HepG2 (cell line): ENCODE measurements at regions not wholly inside any gene's neighbourhood (a gene's known extent, or its start where the extent isn't known, plus 50 kb on each side); places are given as distances from the start of the nearest gene placed in this dataset.

Experiments
- ATAC-seq: fragments of 200-7000 bp; cut with Tn5 transposase; 3 replicates; pipeline ENCODE4 v1.9.1; 2020; ENCODE audit warnings: mild to moderate bottlenecking, moderate library complexity
- BruUV-seq: library from RNA; stranded (reverse); fragments of 400-500 nt; replicated peaks from 2 replicates; lab custom pipeline; 2021; lab: Mats Ljungman, UMichigan
- CTCF ChIA-PET: fragments of 300-600 bp; formaldehyde crosslinking; extraction: SDS; loops from one replicate; lab custom pipeline; 2021; ENCODE audit warnings: low total read pairs, inconsistent platforms, low intra/inter-chr PET ratio; lab: Yijun Ruan, JAX
- POLR2A ChIA-PET: fragments of 350-600 bp; sonication (Branson Sonifier 250); formaldehyde crosslinking; loops from one replicate; lab custom pipeline; 2020; ENCODE audit warnings: antibody characterized with exemption, inconsistent platforms; lab: Yijun Ruan, JAX
- DNase-seq: peaks from one replicate; pipeline ENCODE4 v3.0.0-alpha.2; 2015; ENCODE audit warnings: low spot score
- FAIRE-seq: peaks from 3 replicates; lab custom pipeline; 2011; peaks lifted over from hg19 to GRCh38; lab: Jason Lieb, UNC
- H2AFZ ChIP-seq: one replicate; pipeline ENCODE4 v1.6.1; 2011; ENCODE audit warnings: low read length, inconsistent platforms
- H3K27ac ChIP-seq: fragments of 300-600 bp; 3 replicates; pipeline ENCODE4 v1.8.0; 2011; ENCODE audit warnings: mixed run types, mild to moderate bottlenecking, mixed read lengths, low read length, inconsistent platforms; ENCODE audit not compliant: insufficient read depth; ENCODE audit errors: extremely low read length
- H3K27me3 ChIP-seq, 2 experiments: fragments of 200-600 bp in 1 of 2; 2 replicates in 1 of 2; 3 replicates in 1 of 2; pipeline versions ENCODE4 v1.6.0 to v1.8.0; 2011; ENCODE audit warnings: low read length in 2 of 2, mild to moderate bottlenecking in 2 of 2, moderate library complexity in 2 of 2, inconsistent platforms in 1 of 2; ENCODE audit not compliant: insufficient read depth in 2 of 2, control insufficient read depth in 1 of 2
- H3K36me3 ChIP-seq, 2 experiments: fragments of 200-600 bp in 1 of 2; replicated peaks in 1 of 2; 2 replicates in 1 of 2; 3 replicates in 1 of 2; pipeline versions ENCODE4 v1.5.1 to v1.8.0; 2011; ENCODE audit warnings: low read length in 2 of 2, inconsistent platforms in 1 of 2; ENCODE audit not compliant: insufficient read depth in 2 of 2, control insufficient read depth in 1 of 2
- H3K4me1 ChIP-seq: 2 replicates; pipeline ENCODE4 v1.5.1; 2012; ENCODE audit warnings: low read length, inconsistent platforms; ENCODE audit not compliant: insufficient read depth
- H3K4me2 ChIP-seq: 2 replicates; pipeline ENCODE4 v1.6.0; 2011; ENCODE audit warnings: low read depth, low read length, inconsistent platforms
- H3K4me3 ChIP-seq, 3 experiments: fragments of 200-600 bp in 1 of 3; sonication (generic), shearing (Covaris generic) in 1 of 3; replicated peaks in 1 of 3; 2 replicates each; pipeline ENCODE4 v1.5.1; 2011 to 2016; ENCODE audit warnings: low read length in 3 of 3, inconsistent platforms in 2 of 3, low read depth in 2 of 3, mild to moderate bottlenecking in 2 of 3, control low read depth in 1 of 3, mixed read lengths in 1 of 3; ENCODE audit not compliant: insufficient read depth in 1 of 3
- H3K79me2 ChIP-seq: one replicate; pipeline ENCODE4 v1.6.1; 2011; ENCODE audit warnings: low read length, inconsistent platforms; ENCODE audit not compliant: insufficient read depth
- H3K9ac ChIP-seq: 2 replicates; pipeline ENCODE4 v1.6.0; 2011; ENCODE audit warnings: mild to moderate bottlenecking, low read depth, low read length, inconsistent platforms; ENCODE audit not compliant: insufficient read depth
- H3K9me3 ChIP-seq: 2 replicates; pipeline ENCODE4 v1.5.1; 2012; ENCODE audit warnings: mild to moderate bottlenecking, low read length
- H4K20me1 ChIP-seq: 2 replicates; pipeline ENCODE4 v1.6.0; 2011; ENCODE audit warnings: inconsistent platforms, mild to moderate bottlenecking, low read length, moderate library complexity; ENCODE audit not compliant: insufficient read depth
- GLI4 ChIP-seq: sonication (generic); formaldehyde crosslinking; IDR thresholded peaks from 2 replicates; pipeline ENCODE4 v1.5.1; 2020; ENCODE audit warnings: missing genetic modification reagents, mild to moderate bottlenecking, moderate library complexity, borderline replicate concordance
- SMC3 ChIP-seq: IDR thresholded peaks from 2 replicates; pipeline ENCODE4 v1.6.1; 2011; ENCODE audit warnings: low read length, improper control_type of control experiment
- STAG1 ChIP-seq: sonication (generic); formaldehyde crosslinking; IDR thresholded peaks from 2 replicates; pipeline ENCODE4 v1.4.0; 2020; ENCODE audit warnings: missing genetic modification reagents
- ZNF615 ChIP-seq: sonication (generic); formaldehyde crosslinking; IDR thresholded peaks from 2 replicates; pipeline ENCODE4 v1.5.0; 2020; ENCODE audit warnings: mild to moderate bottlenecking, missing genetic modification reagents, borderline replicate concordance
- WGBS: methylation state at CpG from one replicate; pipeline ENCODE4 v1.1.6; 2017; ENCODE audit warnings: low lambda C conversion rate; 5-methylcytosine and 5-hydroxymethylcytosine counted together
- in situ Hi-C: cut with HindIII; loops from 2 replicates; pipeline ENCODE4 v1.10.0; 2017; ENCODE audit warnings: low pct_unique_long_range_greater_than_20kb; ENCODE audit not compliant: extremely low pct_ligation_motif_present
- intact Hi-C: fragments of 100-400 bp; cut with micrococcal nuclease; formaldehyde crosslinking; loops from one replicate; pipeline ENCODE4 v1.10.0; 2022; ENCODE audit not compliant: unreplicated experiment
- TF ChIP-seq, protein P1 (sequence below): sonication (generic); formaldehyde crosslinking; IDR thresholded peaks from 2 replicates; pipeline ENCODE4 v1.5.0; 2020; ENCODE audit warnings: missing genetic modification reagents
- TF ChIP-seq, protein P2 (sequence below): sonication (generic); formaldehyde crosslinking; IDR thresholded peaks from 2 replicates; pipeline ENCODE4 v1.8.0; 2022; ENCODE audit warnings: missing genetic modification reagents, mild to moderate bottlenecking, inconsistent platforms, borderline replicate concordance
- TF ChIP-seq, protein P3 (sequence below): sonication (generic); formaldehyde crosslinking; IDR thresholded peaks from 2 replicates; pipeline ENCODE4 v1.5.0; 2020; ENCODE audit warnings: mild to moderate bottlenecking, missing genetic modification reagents, moderate library complexity

DNA sequence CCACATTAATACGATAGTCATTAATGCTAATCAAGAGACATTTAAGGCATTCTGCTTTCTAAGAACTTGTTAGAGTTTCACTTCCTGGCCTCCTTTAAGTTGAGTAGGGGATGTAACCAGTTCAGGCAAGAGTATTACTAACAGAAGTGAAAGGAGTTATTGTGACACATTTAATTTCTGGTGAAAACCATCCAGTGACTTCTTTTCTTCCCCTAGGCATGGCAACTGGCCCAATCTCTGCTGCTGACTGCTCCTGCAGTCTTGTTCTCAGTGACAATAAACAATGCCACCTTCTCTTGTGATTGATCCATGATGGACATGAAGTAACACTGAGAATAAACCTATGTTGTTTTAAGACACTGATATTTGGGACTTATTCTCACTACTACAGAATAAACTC is 130.9 kb upstream of the DEFB112 start (continued):
- TF ChIP-seq GLI4 (CRISPR knock-in tag) (no peak), ZNF615 (no peak)
- TF ChIP-seq, protein P1, sequence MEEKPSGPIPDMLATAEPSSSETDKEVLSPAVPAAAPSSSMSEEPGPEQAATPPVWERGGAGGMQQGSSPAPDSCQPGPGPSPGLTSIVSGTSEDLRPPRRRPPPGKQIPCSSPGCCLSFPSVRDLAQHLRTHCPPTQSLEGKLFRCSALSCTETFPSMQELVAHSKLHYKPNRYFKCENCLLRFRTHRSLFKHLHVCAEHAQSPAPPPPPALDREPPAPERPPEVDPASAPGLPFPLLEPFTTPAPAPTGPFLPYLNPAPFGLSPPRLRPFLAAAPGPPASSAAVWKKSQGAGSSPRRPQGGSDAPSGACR (CRISPR knock-in tag) = no peak

DNA sequence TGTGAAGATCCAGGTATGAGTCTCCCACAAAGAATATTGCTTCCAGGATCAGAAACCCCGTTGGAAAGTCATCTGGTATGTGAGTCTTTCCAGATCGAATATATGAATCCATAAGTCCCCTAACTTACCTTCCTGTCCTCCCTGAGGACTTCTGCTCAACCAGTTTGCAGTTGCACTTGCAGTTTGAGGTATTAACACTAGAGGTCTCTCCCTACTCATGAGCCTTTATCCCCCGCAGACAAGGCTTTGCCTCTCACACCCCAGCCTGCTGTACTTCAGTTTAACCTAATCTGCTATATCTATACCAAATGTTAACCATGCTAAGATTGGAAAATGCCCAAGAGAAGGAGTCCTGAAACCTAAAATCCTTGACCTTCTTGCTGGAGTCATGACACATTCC is 135.3 kb upstream of the DEFB112 start:
- TF ChIP-seq, protein P2, sequence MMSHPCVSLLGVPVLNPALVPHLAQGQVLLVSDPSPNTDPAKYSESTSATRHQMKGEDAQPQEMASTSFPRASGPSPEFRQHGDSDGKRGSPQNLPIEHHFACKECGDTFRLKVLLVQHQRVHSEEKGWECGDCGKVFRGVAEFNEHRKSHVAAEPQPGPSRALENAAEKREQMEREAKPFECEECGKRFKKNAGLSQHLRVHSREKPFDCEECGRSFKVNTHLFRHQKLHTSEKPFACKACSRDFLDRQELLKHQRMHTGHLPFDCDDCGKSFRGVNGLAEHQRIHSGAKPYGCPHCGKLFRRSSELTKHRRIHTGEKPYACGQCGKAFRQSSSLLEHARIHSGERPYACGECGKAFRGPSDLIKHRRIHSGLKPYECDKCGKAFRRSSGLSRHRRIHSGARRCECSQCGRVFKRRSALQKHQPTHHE (CRISPR knock-in tag) = no peak
- TF ChIP-seq SMC3 (peak; percentile 12; the same call in 1 of the 2 replicates), STAG1 (CRISPR knock-in tag) (peak; percentile 36)
- TF ChIP-seq, protein P3, sequence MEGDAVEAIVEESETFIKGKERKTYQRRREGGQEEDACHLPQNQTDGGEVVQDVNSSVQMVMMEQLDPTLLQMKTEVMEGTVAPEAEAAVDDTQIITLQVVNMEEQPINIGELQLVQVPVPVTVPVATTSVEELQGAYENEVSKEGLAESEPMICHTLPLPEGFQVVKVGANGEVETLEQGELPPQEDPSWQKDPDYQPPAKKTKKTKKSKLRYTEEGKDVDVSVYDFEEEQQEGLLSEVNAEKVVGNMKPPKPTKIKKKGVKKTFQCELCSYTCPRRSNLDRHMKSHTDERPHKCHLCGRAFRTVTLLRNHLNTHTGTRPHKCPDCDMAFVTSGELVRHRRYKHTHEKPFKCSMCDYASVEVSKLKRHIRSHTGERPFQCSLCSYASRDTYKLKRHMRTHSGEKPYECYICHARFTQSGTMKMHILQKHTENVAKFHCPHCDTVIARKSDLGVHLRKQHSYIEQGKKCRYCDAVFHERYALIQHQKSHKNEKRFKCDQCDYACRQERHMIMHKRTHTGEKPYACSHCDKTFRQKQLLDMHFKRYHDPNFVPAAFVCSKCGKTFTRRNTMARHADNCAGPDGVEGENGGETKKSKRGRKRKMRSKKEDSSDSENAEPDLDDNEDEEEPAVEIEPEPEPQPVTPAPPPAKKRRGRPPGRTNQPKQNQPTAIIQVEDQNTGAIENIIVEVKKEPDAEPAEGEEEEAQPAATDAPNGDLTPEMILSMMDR (CRISPR knock-in tag) = peak; percentile 59
- TF ChIP-seq, all 625 proteins: peak for 3
- ATAC-seq (peak; percentile 75), FAIRE-seq (no peak), DNase-seq (peak; percentile 25)
- Histone ChIP-seq H3K9ac (no peak overlapping the region), H3K36me3 (no peaks in the 10 kb centered on the region), H2AFZ (no peak overlapping the region), H3K79me2 (no peaks in the 10 kb centered on the region), H3K9me3 (no peaks in the 10 kb centered on the region), H3K4me2 (no peak overlapping the region), H3K4me1 (no peaks in the 10 kb centered on the region), H3K27ac (no peak overlapping the region), H4K20me1 (no peaks in the 10 kb centered on the region), H3K27me3 (no peaks in the 10 kb centered on the region), H3K4me3 (no peak overlapping the region)
- CTCF ChIA-PET = no interaction called here
- BruUV-seq = no TSS peak
- WGBS = 3% methylated on average over 3 of the region's 3 CpGs
- intact Hi-C loops = loop anchor here (2.0 kb wide), 1 partner anchor 418 kb away; no protein-coding TSS in a partner anchor
- POLR2A ChIA-PET = no interaction called here
- in situ Hi-C loops = no loop called here
